HL-60/S4 treated with retinoic acid at 250 ng/mL for 4 days and 3 days (cell line): ENCODE measurements at regions not wholly inside any gene's neighbourhood (a gene's known extent, or its start where the extent isn't known, plus 50 kb on each side); places are given as distances from the start of the nearest gene placed in this dataset.

Experiments used
- in situ Hi-C: fragments of 300-500 bp; cut with MboI; formaldehyde crosslinking; loops from 2 replicates; pipeline ENCODE4 v1.7.0; 2022; ENCODE audit warnings: low sequenced_read_pairs

- in situ Hi-C loops = no loop called here
These were observed 134.4 kb upstream of the LMO4 start for GRCh38 chr1:87194271-87194774.

DNA sequence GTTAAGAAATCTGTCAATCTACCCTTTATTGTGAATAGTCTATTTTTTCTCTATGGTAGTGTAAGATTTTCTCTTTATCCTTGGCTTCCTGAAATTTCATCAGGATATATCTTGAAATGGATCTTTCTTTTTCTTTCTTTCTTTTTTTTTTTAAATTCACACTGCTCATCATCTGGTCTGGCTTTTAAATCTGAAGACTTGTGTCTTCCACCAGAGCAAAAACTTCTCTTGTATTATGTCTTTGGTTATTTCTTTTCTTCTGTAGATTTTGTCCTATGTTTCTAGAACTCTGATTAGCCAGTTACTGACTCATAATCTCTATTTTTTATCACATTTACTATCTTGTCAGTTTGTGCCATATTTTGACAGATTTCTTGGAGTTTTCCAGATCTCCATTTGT lies 133.8 kb upstream of the LMO4 start:
- in situ Hi-C loops = no loop called here

- in situ Hi-C loops = no loop called here
These were observed 132.4 kb upstream of the LMO4 start for GRCh38 chr1:87196110-87196827.

DNA sequence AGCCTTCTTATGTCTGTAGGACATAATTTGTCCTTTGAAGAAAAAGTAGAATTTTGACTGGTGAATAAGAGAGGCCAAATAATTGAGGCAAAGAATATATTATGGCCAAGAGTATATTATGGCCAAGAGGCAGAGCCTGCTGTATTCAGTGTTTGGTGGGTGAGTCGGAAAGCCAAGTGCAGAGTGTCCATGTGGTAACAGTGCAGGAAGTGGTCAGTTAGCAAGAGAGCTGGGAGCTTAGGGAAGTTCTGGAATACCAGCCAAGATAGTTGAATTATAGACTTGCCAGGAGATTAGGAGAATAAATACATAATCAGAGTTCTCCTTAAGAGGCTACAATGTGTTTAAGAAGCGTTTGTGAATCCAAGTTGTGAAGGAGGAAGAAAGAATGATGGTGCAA lies 131.5 kb upstream of the LMO4 start:
- in situ Hi-C loops = no loop called here

- in situ Hi-C loops = no loop called here
These were observed 131.0 kb upstream of the LMO4 start for GRCh38 chr1:87197641-87198040.

- in situ Hi-C loops = no loop called here
These were observed 127.6 kb upstream of the LMO4 start for GRCh38 chr1:87200875-87201638.

GRCh38 chr1:87201768-87202167 lies 126.9 kb upstream of the LMO4 start:
- in situ Hi-C loops = no loop called here

GRCh38 chr1:87202451-87202850 lies 126.2 kb upstream of the LMO4 start:
- in situ Hi-C loops = no loop called here

DNA sequence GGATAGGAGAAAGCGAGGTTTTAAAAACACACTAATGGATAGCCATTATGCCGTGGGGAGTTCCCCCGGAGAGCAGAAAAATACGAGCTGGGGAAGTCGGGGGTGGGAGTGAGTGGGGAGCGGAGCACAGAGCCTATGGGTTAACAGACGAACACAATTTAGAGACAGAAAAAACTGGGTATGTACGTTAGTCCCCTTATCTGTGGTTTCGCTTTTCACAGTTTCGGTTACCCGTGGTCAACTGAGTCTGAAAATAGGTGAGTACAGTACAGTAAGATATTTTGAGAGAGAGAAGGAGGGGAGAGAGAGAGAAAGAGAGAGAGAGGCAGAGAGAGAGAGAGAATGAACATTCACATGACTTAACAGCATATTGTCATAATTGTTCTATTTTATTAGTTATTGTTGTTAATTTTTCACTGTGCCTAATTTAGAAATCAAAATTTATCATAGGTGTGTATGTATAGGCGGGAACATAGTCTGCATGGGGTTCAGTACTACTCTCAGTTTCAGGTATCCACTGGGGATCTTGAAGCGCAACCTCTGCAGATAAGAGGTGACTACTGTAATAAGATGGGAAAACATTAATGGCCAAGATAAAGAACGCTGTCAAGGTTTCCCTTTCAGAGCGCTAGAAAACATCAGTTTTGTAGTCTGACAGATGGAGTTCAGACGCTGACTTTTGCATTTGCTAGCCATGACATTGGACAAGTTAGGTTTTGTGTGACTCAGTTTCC lies 125.6 kb upstream of the LMO4 start:
- in situ Hi-C loops = no loop called here

GRCh38 chr1:87203904-87204303 lies 124.8 kb upstream of the LMO4 start:
- in situ Hi-C loops = no loop called here

DNA sequence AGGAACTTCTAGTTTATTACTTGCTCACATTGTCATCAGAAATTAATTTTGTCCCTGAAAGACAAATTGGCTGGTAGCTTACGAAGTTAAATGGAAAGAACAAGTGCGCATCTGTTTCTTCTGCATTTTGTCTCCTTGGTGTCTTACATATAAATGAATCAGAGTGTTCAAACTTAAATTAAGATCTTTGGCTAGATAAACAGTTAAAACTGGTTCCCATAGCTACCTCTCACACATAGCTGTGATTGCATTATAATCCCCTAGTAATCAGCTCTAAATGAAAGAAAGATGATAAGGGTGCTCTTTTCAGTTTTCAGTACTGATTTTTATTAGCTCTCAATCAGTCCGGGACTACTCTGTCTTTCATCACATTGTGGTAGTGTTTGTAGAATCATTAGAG lies 124.2 kb upstream of the LMO4 start:
- in situ Hi-C loops = no loop called here

DNA sequence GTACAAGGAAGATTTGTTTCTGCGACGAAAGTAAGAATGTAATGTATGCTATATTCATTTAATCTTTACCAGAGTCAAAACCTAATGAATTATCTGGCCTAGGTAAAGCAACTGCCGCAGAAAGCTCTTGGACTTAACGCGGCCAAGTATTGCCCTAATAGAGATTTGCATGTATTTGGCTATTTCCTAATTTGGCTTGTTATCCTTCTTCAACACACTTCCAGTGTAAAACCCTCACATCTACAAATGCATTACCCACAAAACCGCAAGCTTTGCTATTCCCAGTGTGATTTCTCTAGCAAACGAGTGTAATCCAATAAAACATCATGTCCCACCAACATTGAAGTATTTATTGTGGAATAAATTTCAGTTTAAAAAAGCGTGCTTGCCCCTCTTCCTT lies 123.8 kb upstream of the LMO4 start:
- in situ Hi-C loops = no loop called here

DNA sequence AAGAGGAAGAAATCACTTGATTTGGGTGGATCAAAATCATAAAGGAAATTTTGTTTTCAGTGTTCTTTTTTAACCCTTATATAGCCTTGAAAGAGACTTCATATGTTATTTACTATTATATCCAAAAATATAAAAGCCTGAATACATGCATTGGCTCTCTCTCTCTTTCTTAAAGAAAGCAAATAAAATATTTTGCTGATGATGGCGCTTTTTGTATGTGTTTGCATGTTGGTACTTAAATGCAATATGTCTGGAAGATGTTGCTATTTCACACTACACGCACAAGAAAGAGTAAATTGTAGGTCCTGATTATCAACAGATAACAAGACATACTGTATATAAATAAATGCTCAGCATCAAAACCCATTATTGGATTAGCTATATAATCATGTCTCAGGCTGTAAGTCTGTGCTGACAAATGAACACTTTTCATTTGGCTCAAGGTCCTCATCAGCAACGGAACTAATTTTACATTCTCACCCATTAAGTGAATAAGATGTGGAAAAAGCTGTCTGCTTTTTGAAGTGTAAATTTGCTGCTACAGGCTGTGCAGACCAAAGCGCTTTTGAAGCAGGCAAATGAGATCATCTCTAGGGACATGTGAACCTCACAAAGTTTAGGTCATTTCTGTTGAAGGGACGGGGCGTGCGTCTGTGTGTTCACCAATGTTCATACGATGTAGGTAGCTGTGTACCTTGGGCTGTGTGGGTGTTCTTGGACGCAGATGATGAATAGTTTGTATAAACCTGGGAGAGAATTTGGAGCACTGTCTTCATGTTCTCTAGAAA lies 122.4 kb upstream of the LMO4 start:
- in situ Hi-C loops = no loop called here

DNA sequence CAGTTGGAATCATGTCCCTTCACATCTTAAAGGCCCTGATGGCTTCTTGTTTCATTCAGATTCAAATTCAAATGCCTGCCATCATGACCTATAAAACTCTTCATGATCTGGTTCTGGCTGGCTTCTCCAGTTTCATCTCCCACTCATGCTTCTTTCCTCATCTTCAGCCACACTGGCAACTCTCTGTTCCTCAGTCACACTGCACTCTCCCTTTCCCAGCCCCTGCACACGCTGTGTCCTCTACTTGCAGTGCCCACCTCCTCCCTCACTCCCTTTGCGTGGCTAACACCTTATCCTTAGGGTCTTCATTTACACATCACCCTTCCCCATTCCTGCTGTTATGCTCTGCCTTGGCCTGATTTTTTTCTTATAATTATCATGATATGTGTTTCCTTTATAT lies 120.6 kb upstream of the LMO4 start:
- in situ Hi-C loops = no loop called here

GRCh38 chr1:87208931-87209330 lies 119.7 kb upstream of the LMO4 start:
- in situ Hi-C loops = no loop called here

DNA sequence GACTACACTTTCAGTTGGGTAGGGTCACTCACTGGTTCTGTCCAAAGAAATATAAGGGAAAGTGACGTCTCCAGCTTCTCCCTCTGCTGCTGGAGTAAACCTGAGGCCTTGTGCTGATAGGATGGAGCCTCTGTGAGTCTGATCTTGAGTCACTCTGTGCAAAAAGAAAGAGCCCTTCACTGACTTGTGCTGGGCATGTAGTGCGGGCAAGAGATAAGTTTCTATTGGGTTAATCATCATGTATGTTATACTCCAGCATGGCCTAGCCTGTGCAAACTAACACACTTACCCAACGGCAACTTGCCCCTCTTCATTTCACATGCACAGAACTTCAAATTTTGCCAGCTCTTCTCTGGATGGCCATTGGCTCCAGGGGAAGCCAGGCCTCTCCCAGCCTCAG lies 118.5 kb upstream of the LMO4 start:
- in situ Hi-C loops = no loop called here

DNA sequence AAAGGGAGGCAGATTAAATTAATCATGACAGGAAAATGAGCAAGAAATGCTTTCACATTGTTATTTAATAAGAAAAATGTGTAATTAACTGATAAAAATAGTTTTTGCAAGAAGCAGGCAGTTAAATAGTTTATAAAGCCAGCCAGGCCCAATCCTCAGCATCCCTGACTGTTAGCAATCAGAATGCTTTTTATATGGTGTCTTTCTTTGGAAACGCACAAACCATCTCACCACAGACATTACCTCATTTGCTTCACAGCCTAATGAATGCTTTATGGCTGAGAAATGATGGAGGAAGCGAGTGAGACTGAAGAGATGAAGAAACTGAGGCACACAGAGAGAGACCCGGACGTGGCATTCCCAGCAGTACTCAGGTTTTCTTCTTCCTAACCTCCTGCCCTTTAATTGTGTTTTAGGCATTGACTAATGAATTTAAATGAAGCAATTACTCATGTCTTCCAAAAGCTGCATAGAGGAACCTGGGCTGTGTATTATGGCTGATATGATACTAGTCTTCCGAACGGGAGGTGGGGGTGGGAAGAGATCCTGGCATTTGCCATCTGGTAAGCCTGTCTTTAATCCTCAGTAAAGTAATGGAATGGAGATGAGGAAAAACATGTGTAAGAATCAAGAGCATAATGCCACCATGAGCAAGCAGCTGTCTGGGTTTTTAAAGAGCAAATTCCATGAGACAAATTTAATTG lies 116.1 kb upstream of the LMO4 start:
- in situ Hi-C loops = no loop called here

GRCh38 chr1:87213135-87213515 lies 115.6 kb upstream of the LMO4 start:
- in situ Hi-C loops = no loop called here

- in situ Hi-C loops = no loop called here
These were observed 113.1 kb upstream of the LMO4 start for GRCh38 chr1:87215592-87215991.

DNA sequence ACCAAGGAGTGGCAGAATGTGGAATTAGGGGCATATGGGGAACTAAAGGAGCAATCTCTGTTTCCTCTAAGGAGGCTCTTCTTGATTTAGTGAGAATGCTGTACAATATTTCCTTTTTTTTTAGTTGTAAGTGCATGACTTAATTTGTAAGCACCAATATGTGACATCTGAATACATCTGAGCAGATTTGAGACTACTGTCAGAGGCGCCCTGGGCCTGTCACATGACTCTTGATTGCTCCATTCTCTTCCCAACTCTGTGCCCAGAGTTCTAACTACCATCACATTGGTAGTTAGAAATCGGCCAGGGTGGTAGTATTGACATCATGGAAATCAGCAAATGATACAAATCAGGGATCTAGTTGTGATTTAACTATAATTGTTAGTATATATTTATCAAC lies 110.1 kb upstream of the LMO4 start:
- in situ Hi-C loops = no loop called here
